ENCODE measurements at regions not wholly inside any gene's neighbourhood (a gene's known extent, or its start where the extent isn't known, plus 50 kb on each side); places are given as distances from the start of the nearest gene placed in this dataset.

- H3K79me2 ChIP-seq: no peaks in the 10 kb centered on the region
- TF ChIP-seq, protein P1, sequence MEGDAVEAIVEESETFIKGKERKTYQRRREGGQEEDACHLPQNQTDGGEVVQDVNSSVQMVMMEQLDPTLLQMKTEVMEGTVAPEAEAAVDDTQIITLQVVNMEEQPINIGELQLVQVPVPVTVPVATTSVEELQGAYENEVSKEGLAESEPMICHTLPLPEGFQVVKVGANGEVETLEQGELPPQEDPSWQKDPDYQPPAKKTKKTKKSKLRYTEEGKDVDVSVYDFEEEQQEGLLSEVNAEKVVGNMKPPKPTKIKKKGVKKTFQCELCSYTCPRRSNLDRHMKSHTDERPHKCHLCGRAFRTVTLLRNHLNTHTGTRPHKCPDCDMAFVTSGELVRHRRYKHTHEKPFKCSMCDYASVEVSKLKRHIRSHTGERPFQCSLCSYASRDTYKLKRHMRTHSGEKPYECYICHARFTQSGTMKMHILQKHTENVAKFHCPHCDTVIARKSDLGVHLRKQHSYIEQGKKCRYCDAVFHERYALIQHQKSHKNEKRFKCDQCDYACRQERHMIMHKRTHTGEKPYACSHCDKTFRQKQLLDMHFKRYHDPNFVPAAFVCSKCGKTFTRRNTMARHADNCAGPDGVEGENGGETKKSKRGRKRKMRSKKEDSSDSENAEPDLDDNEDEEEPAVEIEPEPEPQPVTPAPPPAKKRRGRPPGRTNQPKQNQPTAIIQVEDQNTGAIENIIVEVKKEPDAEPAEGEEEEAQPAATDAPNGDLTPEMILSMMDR (IDR thresholded peaks at IDR 0.05): no peak
- no peak overlapping the region for H3K27ac ChIP-seq
- no peaks in the 10 kb centered on the region for H3K9me3 ChIP-seq (ENCODE audit: control insufficient read depth, low read length)
- H2AFZ ChIP-seq: no peak overlapping the region
- no peaks in the 10 kb centered on the region for H3K36me3 ChIP-seq (ENCODE audit: control insufficient read depth, insufficient read depth, low read length)
- no peaks in the 10 kb centered on the region for H3K27me3 ChIP-seq (ENCODE audit: control insufficient read depth, insufficient read depth, low read length)
- H3K4me3 ChIP-seq (ENCODE audit: low read depth, low read length): no peak overlapping the region
- no peak overlapping the region for H3K9ac ChIP-seq
- H3K4me1 ChIP-seq: no peaks in the 10 kb centered on the region
- no peak overlapping the region for H3K4me2 ChIP-seq (ENCODE audit: low read length)
These were observed 325.4 kb upstream of the MEF2C start for GRCh38 chr5:89208392-89208791.

DNA sequence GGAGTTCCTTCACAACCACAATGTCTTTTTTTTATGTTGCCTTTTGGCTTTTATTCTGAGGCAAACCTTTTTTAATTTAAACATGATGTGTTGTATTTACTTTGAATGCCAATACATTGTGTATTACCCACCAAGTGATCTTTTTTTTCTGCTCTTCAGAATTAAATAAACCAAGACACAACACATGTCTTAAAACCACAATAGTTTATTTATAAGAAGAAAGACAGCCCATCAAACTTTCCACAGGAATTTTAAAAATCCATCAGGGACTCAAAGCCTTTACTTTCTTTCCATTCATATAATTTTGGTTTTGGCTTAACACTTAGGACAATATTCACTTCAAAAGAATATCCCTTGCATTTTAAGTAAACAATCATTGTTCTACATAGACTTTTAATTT is 321.8 kb upstream of the MEF2C start:
- Histone ChIP-seq H3K4me3 (ENCODE audit: low read depth, low read length) (no peak overlapping the region), H3K9ac (no peak overlapping the region), H2AFZ (no peak overlapping the region), H3K27me3 (ENCODE audit: control insufficient read depth, insufficient read depth, low read length) (no peaks in the 10 kb centered on the region), H3K4me1 (no peaks in the 10 kb centered on the region), H3K9me3 (ENCODE audit: control insufficient read depth, low read length) (no peaks in the 10 kb centered on the region), H3K27ac (no peak overlapping the region), H3K4me2 (ENCODE audit: low read length) (no peak overlapping the region), H3K36me3 (ENCODE audit: control insufficient read depth, insufficient read depth, low read length) (no peaks in the 10 kb centered on the region), H3K79me2 (no peaks in the 10 kb centered on the region)
- TF ChIP-seq, protein P1 (IDR thresholded peaks at IDR 0.05): no peak

DNA sequence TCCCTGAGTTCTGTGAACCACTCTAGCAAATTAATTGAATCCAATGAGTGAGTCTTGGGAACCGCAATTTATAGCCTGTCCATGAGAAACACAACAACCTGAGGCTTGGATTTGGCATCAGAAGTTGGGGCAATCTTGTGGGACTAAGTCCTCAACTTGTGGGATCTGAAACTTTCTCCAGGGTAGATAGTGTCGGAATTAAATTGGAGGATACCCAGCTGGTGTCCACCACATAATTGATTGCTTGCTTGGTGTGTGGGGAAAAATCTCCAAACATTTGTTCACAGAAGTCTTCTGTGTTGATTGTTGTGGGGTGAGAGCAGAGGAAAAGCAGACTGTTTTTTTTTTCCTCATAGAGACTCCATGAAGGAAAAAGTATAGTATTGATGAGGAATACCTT is 320.6 kb upstream of the MEF2C start:
- Histone ChIP-seq H2AFZ (no peak overlapping the region), H3K27me3 (ENCODE audit: control insufficient read depth, insufficient read depth, low read length) (no peaks in the 10 kb centered on the region), H3K79me2 (no peaks in the 10 kb centered on the region), H3K36me3 (ENCODE audit: control insufficient read depth, insufficient read depth, low read length) (no peaks in the 10 kb centered on the region), H3K9me3 (ENCODE audit: control insufficient read depth, low read length) (no peaks in the 10 kb centered on the region), H3K4me1 (no peaks in the 10 kb centered on the region), H3K27ac (no peak overlapping the region), H3K4me2 (ENCODE audit: low read length) (no peak overlapping the region), H3K4me3 (ENCODE audit: low read depth, low read length) (no peak overlapping the region), H3K9ac (no peak overlapping the region)
- TF ChIP-seq, protein P1 (IDR thresholded peaks at IDR 0.05): no peak

GRCh38 chr5:89200899-89201298 is 317.9 kb upstream of the MEF2C start:
- H3K4me3 ChIP-seq (ENCODE audit: low read depth, low read length): no peak overlapping the region
- no peaks in the 10 kb centered on the region for H3K27me3 ChIP-seq (ENCODE audit: control insufficient read depth, insufficient read depth, low read length)
- H3K79me2 ChIP-seq: no peaks in the 10 kb centered on the region
- H3K4me2 ChIP-seq (ENCODE audit: low read length): no peak overlapping the region
- H3K9ac ChIP-seq: no peak overlapping the region
- no peaks in the 10 kb centered on the region for H3K4me1 ChIP-seq
- TF ChIP-seq, protein P1 (IDR thresholded peaks at IDR 0.05): no peak
- H2AFZ ChIP-seq: no peak overlapping the region
- no peak overlapping the region for H3K27ac ChIP-seq
- H3K9me3 ChIP-seq (ENCODE audit: control insufficient read depth, low read length): no peaks in the 10 kb centered on the region
- no peaks in the 10 kb centered on the region for H3K36me3 ChIP-seq (ENCODE audit: control insufficient read depth, insufficient read depth, low read length)

DNA sequence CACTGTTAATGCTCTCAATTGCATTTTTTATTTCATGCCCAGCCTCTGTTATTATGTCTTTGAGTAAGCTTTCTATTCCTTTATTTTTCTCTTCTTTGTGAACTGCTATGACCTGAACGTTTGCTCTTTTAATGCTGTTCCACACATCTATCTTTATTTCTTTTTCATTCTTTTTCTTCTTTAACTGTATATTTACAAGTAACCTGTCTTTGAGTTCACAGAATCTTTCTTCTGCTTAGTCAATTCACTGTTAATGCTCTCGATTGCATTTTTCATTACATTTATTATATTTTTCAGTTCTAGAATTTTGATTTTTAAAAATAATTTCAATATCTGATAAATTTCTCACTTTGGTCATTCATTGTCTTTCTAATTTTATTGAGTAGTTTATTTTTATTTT is 316.3 kb upstream of the MEF2C start:
- TF ChIP-seq, protein P1 (IDR thresholded peaks at IDR 0.05): no peak
- no peak overlapping the region for H3K4me3 ChIP-seq (ENCODE audit: low read depth, low read length)

More for the DNA sequence above, 316.3 kb upstream of the MEF2C start:
- Histone ChIP-seq H3K4me1 (no peaks in the 10 kb centered on the region), H2AFZ (no peak overlapping the region), H3K27me3 (ENCODE audit: control insufficient read depth, insufficient read depth, low read length) (no peaks in the 10 kb centered on the region), H3K79me2 (no peaks in the 10 kb centered on the region), H3K9me3 (ENCODE audit: control insufficient read depth, low read length) (no peaks in the 10 kb centered on the region), H3K36me3 (ENCODE audit: control insufficient read depth, insufficient read depth, low read length) (no peaks in the 10 kb centered on the region), H3K4me2 (ENCODE audit: low read length) (no peak overlapping the region), H3K27ac (no peak overlapping the region), H3K9ac (no peak overlapping the region)

All from parathyroid adenoma (tissue), 2 donors.